ENCODE measurements at regions not wholly inside any gene's neighbourhood (a gene's known extent, or its start where the extent isn't known, plus 50 kb on each side); places are given as distances from the start of the nearest gene placed in this dataset.

- DNase-seq: no peak
These were observed 196.1 kb upstream of the TLE3 start for GRCh38 chr15:70293591-70294470.

GRCh38 chr15:70293138-70293537 is 195.4 kb upstream of the TLE3 start:
- DNase-seq: no peak

GRCh38 chr15:70292076-70292760 is 194.5 kb upstream of the TLE3 start:
- DNase-seq: no peak

- DNase-seq: no peak
These were observed 193.8 kb upstream of the TLE3 start for GRCh38 chr15:70291305-70292075.

- no peak for DNase-seq
These were observed 193.0 kb upstream of the TLE3 start for GRCh38 chr15:70290708-70291107.

GRCh38 chr15:70289191-70289955 is 191.7 kb upstream of the TLE3 start:
- no peak for DNase-seq

- no peak for DNase-seq
These were observed 188.5 kb upstream of the TLE3 start for GRCh38 chr15:70286113-70286806.

GRCh38 chr15:70284438-70285214 is 186.9 kb upstream of the TLE3 start:
- DNase-seq: peak in 1 of 5 experiments; percentile 25

- no peak for DNase-seq
These were observed 185.8 kb upstream of the TLE3 start for GRCh38 chr15:70283511-70283910.

GRCh38 chr15:70281811-70282307 is 184.1 kb upstream of the TLE3 start:
- DNase-seq: peak in 1 of 5 experiments; percentile 18

GRCh38 chr15:70281261-70281810 is 183.6 kb upstream of the TLE3 start:
- no peak for DNase-seq

GRCh38 chr15:70280781-70281180 is 183.1 kb upstream of the TLE3 start:
- no peak for DNase-seq

- DNase-seq: no peak
These were observed 181.4 kb upstream of the TLE3 start for GRCh38 chr15:70279096-70279495.

- DNase-seq: no peak
These were observed 180.9 kb upstream of the TLE3 start for GRCh38 chr15:70278644-70279043.

GRCh38 chr15:70277556-70277955 is 179.8 kb upstream of the TLE3 start:
- no peak for DNase-seq

- no peak for DNase-seq
These were observed 178.7 kb upstream of the TLE3 start for GRCh38 chr15:70276401-70276800.

- no peak for DNase-seq
These were observed 177.9 kb upstream of the TLE3 start for GRCh38 chr15:70275461-70276138.

GRCh38 chr15:70274908-70275307 is 177.2 kb upstream of the TLE3 start:
- DNase-seq: no peak

- DNase-seq: no peak
These were observed 176.7 kb upstream of the TLE3 start for GRCh38 chr15:70274255-70274880.

All from T-helper 2 cell (primary cell).